SJSA1 (cell line): ENCODE measurements at regions not wholly inside any gene's neighbourhood (a gene's known extent, or its start where the extent isn't known, plus 50 kb on each side); places are given as distances from the start of the nearest gene placed in this dataset.
"Not testable (repeated sequence)": the region's sequence is repeated elsewhere in the genome, so short reads cannot be mapped to it uniquely, and the experiment has no call there.

Source experiments
- DNase-seq, 2 experiments: peaks; one replicate each; pipeline ENCODE4 v3.0.0-alpha.2; 2015 to 2020; ENCODE audit warnings: low spot score in 2 of 2, low read depth in 1 of 2
- H3K27ac ChIP-seq: fragments of 250-450 bp; sonication (Bioruptor Pico); 2 replicates; pipeline ENCODE4 v1.5.1; 2020; ENCODE audit warnings: mild to moderate bottlenecking, moderate library complexity
- H3K27me3 ChIP-seq: fragments of 250-450 bp; sonication (Bioruptor Pico); replicated peaks from 2 replicates; pipeline ENCODE4 v1.5.1; 2020; ENCODE audit warnings: mild to moderate bottlenecking, moderate library complexity
- H3K36me3 ChIP-seq: fragments of 250-450 bp; sonication (Bioruptor Pico); 2 replicates; pipeline ENCODE4 v1.5.1; 2020; ENCODE audit warnings: mild to moderate bottlenecking
- H3K4me1 ChIP-seq: fragments of 250-450 bp; sonication (Bioruptor Pico); replicated peaks from 2 replicates; pipeline ENCODE4 v1.6.1; 2021; ENCODE audit warnings: mild to moderate bottlenecking
- H3K4me3 ChIP-seq: fragments of 250-450 bp; sonication (Bioruptor Pico); 2 replicates; pipeline ENCODE4 v1.5.1; 2020; ENCODE audit warnings: mild to moderate bottlenecking
- H3K9me3 ChIP-seq: fragments of 250-450 bp; sonication (Bioruptor Pico); replicated peaks from 2 replicates; pipeline ENCODE4 v1.5.1; 2020; ENCODE audit warnings: mild to moderate bottlenecking

DNA sequence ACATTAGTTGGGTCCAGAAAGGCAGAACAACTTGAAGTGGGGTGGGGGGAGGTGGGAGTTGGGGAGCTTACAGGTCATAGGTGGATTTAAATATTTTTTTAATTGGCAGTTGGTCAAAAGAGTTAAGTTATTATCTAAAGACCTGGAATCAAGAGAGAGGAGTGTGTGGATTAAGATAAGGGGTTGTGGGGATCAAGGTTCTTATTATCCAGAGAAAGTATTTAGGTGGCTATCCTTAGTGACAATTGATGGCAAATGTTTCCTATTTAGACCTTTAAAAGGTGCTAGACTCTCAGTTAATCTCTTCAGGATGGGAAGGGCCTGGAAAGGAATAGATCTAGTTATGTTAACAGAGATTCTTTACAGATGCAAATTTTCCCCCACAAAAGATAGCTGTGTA, 120.7 kb upstream of the OR9Q1 start:
- Histone ChIP-seq H3K27ac (no peak overlapping the region), H3K9me3 (no peaks in the 10 kb centered on the region), H3K4me3 (no peak overlapping the region), H3K27me3 (no peaks in the 10 kb centered on the region), H3K36me3 (no peaks in the 10 kb centered on the region), H3K4me1 (peaks cover 7% of the 10 kb centered on the region)
- no peak for DNase-seq

DNA sequence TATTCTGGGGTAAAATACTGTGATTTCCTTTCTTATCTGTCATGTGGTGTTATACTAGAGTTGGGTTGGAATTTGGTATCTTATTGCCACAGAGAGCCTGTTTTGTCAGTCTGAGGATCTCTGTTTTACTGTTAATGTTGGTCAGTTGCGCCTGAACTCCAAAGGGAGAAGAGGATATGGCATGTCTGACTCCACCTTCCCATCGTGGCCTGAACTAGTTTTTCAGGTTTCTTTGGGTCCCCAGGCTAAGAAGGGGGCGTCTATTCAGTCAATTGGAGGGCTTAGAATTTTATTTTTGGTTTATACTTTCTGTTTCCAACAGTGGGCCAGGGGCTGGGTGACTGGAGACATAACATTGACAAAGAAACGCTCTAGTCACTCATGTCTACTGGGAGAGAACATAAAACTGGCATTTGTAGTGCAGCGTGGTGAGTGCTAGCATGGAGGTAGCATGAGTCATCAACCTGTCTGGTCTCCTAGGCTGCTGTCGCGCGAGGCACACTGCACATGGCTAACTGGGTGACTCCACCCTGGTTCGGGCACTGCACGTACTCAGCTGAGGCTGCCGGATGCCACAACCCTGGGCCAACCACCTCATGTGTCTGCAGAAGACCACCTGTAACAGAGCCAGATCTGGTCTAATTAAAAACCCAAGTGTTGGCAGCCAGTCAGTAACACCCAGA, 120.1 kb upstream of the OR9Q1 start:
- Histone ChIP-seq H3K27ac (no peak overlapping the region), H3K36me3 (no peaks in the 10 kb centered on the region), H3K4me1 (peaks cover 7% of the 10 kb centered on the region), H3K9me3 (no peaks in the 10 kb centered on the region), H3K27me3 (no peaks in the 10 kb centered on the region), H3K4me3 (no peak overlapping the region)
- peak; percentile 15 to 61 for DNase-seq

DNA sequence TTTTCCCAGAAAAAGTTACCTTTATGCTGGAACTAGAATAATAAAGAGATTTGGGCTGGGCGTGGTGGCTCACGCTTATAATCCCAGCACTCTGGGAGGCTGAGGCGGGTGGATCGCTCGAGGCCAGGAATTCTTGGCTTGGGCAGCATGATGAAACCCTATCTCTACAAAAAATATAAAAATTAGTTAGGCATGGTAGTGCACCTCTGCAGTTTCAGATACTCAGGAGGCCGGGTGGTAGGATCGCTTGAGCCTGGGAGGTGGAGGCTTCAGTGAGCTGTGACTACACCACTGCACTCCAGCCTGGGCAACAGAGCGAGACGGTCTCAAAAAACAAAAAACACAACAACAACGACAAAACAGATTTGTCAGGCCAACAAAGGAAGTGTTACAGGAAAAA, 119.3 kb upstream of the OR9Q1 start:
- no peaks in the 10 kb centered on the region for H3K9me3 ChIP-seq
- no peaks in the 10 kb centered on the region for H3K27me3 ChIP-seq
- H3K4me3 ChIP-seq = no peak overlapping the region
- H3K36me3 ChIP-seq = no peaks in the 10 kb centered on the region
- no peak overlapping the region for H3K27ac ChIP-seq
- no peak for DNase-seq
- H3K4me1 ChIP-seq = peaks cover 7% of the 10 kb centered on the region

DNA sequence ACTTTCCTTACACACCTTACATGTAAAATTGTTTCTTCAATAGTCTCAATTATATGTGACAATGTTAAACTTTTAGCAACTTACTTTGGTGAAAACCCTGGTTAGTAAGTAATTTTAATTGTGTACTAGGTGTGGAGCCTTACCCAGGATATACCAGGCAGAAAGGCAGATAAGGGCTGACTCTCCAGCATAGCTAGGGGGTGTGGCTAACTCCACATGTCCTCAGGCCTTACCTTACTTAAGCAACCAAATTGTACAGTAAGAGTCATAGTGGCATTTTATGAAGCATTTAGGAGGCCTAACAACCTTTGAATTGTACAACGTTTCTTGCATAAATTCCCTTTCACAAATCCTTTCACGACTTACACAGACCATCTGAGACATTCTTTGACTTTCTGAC, 118.2 kb upstream of the OR9Q1 start:
- H3K27ac ChIP-seq = no peak overlapping the region
- peaks cover 7% of the 10 kb centered on the region for H3K4me1 ChIP-seq
- H3K4me3 ChIP-seq = no peak overlapping the region
- no peak for DNase-seq
- H3K36me3 ChIP-seq = no peaks in the 10 kb centered on the region
- H3K27me3 ChIP-seq = no peaks in the 10 kb centered on the region
- no peaks in the 10 kb centered on the region for H3K9me3 ChIP-seq

DNA sequence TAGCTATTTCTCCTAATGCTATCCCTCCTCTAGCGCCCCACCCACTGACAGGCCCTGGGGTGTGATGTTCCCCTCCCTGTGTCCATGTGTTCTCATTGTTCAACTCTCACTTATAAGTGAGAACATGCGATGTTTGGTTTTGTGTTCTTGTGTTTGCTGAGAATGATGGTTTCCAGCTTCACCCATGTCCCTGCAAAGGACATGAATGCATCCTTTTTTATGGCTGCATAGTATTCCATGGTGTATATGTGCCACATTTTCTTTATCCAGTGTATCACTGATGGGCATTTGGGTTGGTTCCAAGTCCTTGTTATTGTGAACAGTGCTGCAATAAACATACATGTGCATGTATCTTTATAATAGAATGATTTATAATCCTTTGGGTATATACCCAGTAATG, 115.3 kb upstream of the OR9Q1 start:
- not testable (repeated sequence) for H3K27ac ChIP-seq, H3K4me1 ChIP-seq, DNase-seq, H3K36me3 ChIP-seq, H3K9me3 ChIP-seq, H3K27me3 ChIP-seq, H3K4me3 ChIP-seq

DNA sequence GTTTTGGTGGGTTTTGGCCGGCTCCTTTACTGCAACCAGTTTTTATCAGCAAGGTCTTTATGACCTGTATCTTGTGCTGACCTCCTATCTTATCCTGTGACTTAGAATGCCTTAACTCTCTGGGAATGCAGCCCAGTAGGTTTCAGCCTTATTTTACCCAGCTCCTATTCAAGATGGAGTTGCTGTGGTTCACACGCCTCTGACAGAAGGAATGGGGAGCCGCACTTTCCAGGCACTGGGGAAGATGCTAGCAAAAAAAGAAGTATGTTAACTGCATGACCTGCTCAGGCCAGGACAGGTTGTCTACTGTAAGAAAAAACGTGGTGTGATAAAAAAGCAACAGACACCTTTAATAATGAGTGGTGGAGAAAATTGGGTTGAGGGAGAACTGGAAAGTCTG, 112.2 kb upstream of the OR9Q1 start:
- not testable (repeated sequence) for H3K36me3 ChIP-seq, H3K9me3 ChIP-seq, H3K27me3 ChIP-seq, H3K27ac ChIP-seq, DNase-seq, H3K4me3 ChIP-seq, H3K4me1 ChIP-seq

DNA sequence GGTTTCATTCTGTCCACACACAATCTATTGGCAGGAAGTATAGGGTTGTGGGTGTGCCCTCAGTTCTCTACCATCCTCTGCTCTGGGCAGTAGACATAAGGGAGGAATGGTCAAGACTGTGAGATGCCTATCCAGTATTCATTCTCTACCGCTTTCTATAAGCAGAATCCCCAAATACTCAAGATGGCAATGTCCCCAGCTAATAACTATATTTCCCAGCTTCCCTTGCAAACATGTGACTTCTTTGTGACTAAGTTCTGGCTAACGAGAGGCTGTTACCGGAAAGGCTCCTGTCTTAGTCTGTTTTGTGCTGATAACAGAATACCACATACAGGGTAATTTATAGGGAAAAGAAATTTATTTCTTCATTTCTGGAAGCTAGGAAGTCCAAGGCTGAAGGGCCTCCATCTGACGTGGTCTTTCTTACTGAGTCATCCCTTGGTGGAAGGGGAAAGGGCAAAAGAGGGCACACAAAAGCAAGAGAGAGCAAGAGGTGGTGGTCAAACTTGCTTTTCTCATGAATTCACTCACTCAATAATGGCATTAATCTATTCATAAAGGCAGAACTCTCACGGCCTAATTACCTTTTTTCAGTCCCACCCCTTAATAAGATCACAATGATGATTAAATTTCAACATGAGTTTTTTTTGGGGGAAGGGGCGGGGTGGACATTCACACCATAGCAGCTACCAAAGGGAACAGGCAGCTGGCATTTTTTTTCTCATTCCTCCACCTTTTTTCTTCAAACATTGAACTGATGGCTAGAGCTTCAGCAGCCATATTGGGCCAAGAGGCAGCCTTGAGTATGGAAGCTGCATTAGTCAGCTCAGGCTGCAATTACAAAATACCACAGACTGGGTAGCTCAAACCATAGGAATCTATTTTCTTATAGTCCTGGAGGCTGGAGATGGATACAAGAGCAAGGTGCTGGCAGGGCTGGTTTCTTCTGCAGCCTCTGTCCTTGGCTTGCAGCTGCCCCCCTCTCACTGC, 109.7 kb upstream of the OR9Q1 start:
- Histone ChIP-seq H3K27ac (no peak overlapping the region), H3K36me3 (no peaks in the 10 kb centered on the region), H3K4me3 (no peak overlapping the region), H3K27me3 (no peaks in the 10 kb centered on the region), H3K4me1 (no peaks in the 10 kb centered on the region), H3K9me3 (no peaks in the 10 kb centered on the region)
- no peak for DNase-seq

DNA sequence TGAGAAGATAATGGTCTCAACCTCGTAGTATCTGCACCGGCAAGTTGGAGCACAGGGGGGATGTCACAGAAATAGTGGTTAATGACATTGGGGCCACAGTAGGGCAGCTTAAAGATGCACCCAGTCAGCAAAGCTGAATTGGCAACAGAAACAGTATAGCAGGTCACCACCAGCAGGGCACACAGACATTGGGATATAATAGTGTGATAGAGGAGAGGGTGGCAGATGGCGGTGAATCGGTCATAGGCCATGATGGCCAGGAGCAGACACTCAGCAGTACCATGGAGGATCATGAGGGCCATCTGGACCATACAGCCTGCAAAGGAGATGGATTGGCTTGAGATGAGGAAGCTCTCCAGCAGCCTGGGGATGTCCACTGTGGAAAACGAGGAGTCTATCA, 106.0 kb upstream of the OR9Q1 start:
- Histone ChIP-seq H3K4me3 (no peak overlapping the region), H3K4me1 (no peaks in the 10 kb centered on the region), H3K9me3 (no peaks in the 10 kb centered on the region), H3K36me3 (no peaks in the 10 kb centered on the region), H3K27me3 (no peaks in the 10 kb centered on the region), H3K27ac (no peak overlapping the region)
- no peak for DNase-seq

DNA sequence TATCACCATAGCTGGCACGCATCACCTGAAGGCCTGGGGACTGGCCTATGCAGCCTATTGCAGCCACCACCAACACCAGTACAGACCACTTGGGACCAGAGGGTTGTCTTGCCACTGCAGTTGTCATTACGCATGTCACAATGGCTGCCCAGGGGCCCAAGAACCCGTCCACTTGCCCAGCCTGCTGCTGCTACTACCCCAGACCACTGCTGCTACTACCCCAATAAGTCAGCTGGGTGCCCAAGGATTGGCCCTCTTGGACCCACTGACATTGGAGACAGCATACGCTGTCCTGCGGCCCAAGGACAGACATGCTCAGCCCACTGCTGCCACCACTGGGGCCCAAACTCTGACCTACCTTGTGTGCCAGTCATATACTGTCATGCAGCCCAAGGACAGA, 102.7 kb upstream of the OR9Q1 start:
- no peaks in the 10 kb centered on the region for H3K27me3 ChIP-seq
- no peaks in the 10 kb centered on the region for H3K9me3 ChIP-seq
- H3K36me3 ChIP-seq = no peaks in the 10 kb centered on the region
- no peak for DNase-seq
- no peaks in the 10 kb centered on the region for H3K4me1 ChIP-seq
- H3K4me3 ChIP-seq = no peak overlapping the region
- H3K27ac ChIP-seq = no peak overlapping the region

DNA sequence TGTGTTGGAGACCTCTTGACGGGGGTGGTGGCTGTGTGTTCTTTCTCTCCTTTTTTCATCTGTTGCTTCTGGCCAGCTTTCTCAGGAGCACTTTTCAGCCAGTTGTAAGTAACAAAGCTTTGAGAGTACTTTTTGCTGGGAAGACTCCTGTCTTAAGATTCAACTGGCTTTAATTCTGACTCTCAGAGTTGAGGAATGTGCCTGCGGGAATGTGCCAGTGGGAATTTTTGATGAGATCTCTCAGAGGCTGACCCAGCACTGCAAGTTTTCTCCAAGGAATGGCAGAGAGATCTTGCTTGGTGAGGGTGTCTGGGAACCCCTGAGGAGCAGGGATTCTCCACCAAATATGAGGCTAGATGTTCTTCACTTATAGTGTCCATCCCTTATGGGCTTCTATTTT, 91.6 kb upstream of the OR9Q1 start:
- no peaks in the 10 kb centered on the region for H3K36me3 ChIP-seq
- no peak overlapping the region for H3K4me3 ChIP-seq
- no peaks in the 10 kb centered on the region; the same call in 1 of the 2 replicates for H3K27me3 ChIP-seq
- H3K27ac ChIP-seq = no peak overlapping the region
- H3K4me1 ChIP-seq = no peaks in the 10 kb centered on the region
- H3K9me3 ChIP-seq = no peaks in the 10 kb centered on the region
- DNase-seq = no peak

DNA sequence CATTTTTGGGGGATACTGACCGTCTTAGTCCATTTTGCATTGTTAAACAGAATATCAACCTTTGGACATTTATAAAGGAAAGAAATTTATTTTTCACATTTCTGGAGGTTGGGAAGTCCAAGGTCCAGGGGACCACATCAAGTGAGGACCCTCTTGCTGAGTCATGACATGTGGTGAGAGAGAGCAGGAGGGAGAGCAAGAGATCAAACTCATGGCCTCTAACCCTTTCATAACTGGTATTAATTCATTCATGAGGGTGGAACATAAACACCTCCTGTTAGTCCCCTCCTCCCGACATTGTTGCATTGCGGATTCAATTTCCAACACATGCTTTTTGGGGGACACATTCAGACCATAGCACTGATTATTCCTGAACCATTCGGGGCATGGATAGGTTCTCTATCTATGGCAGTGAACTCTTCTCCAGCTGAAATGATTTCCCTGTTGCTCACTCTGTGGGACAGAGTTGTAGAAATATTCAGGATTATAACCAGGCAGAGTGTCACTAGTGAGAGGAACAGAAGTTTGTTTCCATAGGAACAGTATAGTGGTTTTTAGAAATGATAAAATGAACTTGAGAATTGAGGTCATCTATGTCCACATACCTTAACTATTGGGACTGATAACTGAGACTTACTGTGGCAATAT, 88.2 kb upstream of the OR9Q1 start:
- Histone ChIP-seq H3K27ac (no peak overlapping the region), H3K4me3 (no peak overlapping the region), H3K4me1 (no peaks in the 10 kb centered on the region), H3K9me3 (no peaks in the 10 kb centered on the region), H3K27me3 (no peaks in the 10 kb centered on the region; the same call in 1 of the 2 replicates), H3K36me3 (no peaks in the 10 kb centered on the region)
- DNase-seq = no peak

DNA sequence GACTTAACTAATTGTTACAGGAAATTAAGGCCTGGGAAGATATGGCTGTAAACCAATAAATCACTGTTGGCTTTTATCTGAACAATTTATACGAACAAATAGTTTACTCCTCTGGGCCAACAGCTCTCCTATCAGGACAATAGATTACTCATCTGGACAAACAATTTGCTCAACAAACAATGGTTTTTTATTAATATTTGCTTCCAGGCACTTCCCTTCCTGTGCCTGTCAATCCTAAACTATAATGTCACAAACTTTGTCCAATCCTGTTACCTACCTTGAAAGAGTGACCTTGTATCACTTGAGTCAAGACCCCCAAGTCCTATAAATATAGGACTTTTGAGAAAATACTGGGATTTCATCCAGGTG, 87.6 kb upstream of the OR9Q1 start:
- H3K27me3 ChIP-seq = no peaks in the 10 kb centered on the region; the same call in 1 of the 2 replicates
- DNase-seq = no peak
- H3K27ac ChIP-seq = no peak overlapping the region
- no peaks in the 10 kb centered on the region for H3K36me3 ChIP-seq
- no peaks in the 10 kb centered on the region for H3K4me1 ChIP-seq
- no peaks in the 10 kb centered on the region for H3K9me3 ChIP-seq
- no peak overlapping the region for H3K4me3 ChIP-seq

DNA sequence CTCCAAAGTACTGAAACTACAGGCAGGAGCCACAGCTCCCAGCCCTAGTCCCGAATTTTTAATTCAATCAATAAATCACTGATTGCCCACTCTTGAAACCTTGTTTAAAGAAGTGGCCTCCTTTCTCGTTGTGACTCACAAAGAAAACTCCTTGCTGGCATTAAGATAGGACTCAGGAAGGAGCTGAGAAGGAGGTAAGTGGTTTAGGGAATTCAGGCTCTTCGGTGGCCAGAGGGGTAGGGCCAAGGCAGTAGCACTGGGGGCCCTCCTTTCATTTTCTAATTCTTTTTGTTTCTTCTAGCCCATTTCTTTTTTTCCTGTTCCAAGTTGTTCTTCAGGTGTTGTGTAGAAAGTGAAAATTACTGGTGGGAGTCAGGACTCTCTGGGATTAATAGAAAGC, 86.2 kb upstream of the OR9Q1 start:
- DNase-seq = no peak
- no peak overlapping the region for H3K27ac ChIP-seq
- no peaks in the 10 kb centered on the region; the same call in 1 of the 2 replicates for H3K27me3 ChIP-seq
- no peaks in the 10 kb centered on the region for H3K4me1 ChIP-seq
- H3K4me3 ChIP-seq = no peak overlapping the region
- H3K36me3 ChIP-seq = no peaks in the 10 kb centered on the region
- no peaks in the 10 kb centered on the region for H3K9me3 ChIP-seq

DNA sequence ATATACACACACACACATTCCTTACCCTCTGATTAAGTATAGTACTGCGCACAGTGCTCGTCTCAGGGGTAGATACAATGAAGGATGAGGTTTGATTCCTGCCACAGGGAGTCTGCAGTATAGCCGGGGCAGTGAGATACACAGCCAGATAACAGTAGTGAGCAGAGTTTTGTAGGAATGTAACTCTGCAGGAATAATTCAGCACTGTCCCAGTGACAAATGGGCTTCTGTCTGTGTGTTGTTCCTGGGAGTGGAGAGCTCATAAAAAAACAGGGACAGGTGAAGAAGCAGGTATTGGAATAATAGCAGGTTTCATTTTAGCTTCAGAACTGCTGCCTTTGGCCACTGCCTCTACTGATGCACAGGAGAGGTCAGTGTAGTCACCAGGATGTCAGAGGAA, 85.3 kb upstream of the OR9Q1 start:
- Histone ChIP-seq H3K36me3 (no peaks in the 10 kb centered on the region), H3K4me3 (no peak overlapping the region), H3K27me3 (no peaks in the 10 kb centered on the region; the same call in 1 of the 2 replicates), H3K4me1 (no peaks in the 10 kb centered on the region), H3K9me3 (no peaks in the 10 kb centered on the region), H3K27ac (no peak overlapping the region)
- DNase-seq = no peak
